ENCODE measurements at regions not wholly inside any gene's neighbourhood (a gene's known extent, or its start where the extent isn't known, plus 50 kb on each side); places are given as distances from the start of the nearest gene placed in this dataset.

GRCh38 chr1:187621951-187622350 lies 793.2 kb downstream of the PLA2G4A start:
- no peak for DNase-seq
- peaks cover 4% of the 10 kb centered on the region for H3K9me3 Mint-ChIP-seq
- H3K27ac Mint-ChIP-seq, result no peak overlapping the region
- no peak overlapping the region for H3K4me3 Mint-ChIP-seq
- no peaks in the 10 kb centered on the region for H3K27me3 Mint-ChIP-seq
- intact Hi-C loops (cut with micrococcal nuclease), result no loop called here
- no peaks in the 10 kb centered on the region for H3K4me1 Mint-ChIP-seq
- H3K36me3 Mint-ChIP-seq (ENCODE audit: low read depth), result no peaks in the 10 kb centered on the region

GRCh38 chr1:187622545-187622944 lies 793.8 kb downstream of the PLA2G4A start:
- peaks cover 4% of the 10 kb centered on the region for H3K9me3 Mint-ChIP-seq
- no peaks in the 10 kb centered on the region for H3K36me3 Mint-ChIP-seq (ENCODE audit: low read depth)
- H3K27me3 Mint-ChIP-seq, result no peaks in the 10 kb centered on the region
- no peak overlapping the region for H3K4me3 Mint-ChIP-seq
- no peaks in the 10 kb centered on the region for H3K4me1 Mint-ChIP-seq
- intact Hi-C loops (cut with micrococcal nuclease), result no loop called here
- no peak overlapping the region for H3K27ac Mint-ChIP-seq
- DNase-seq, result no peak

- no peak overlapping the region for H3K27ac Mint-ChIP-seq
- H3K4me3 Mint-ChIP-seq, result no peak overlapping the region
- H3K27me3 Mint-ChIP-seq, result no peaks in the 10 kb centered on the region
- H3K4me1 Mint-ChIP-seq, result no peaks in the 10 kb centered on the region
- no peaks in the 10 kb centered on the region for H3K9me3 Mint-ChIP-seq
- H3K36me3 Mint-ChIP-seq (ENCODE audit: low read depth), result no peaks in the 10 kb centered on the region
- DNase-seq, result no peak
- intact Hi-C loops (cut with micrococcal nuclease), result no loop called here
These were observed 796.2 kb downstream of the PLA2G4A start for GRCh38 chr1:187624812-187625545.

GRCh38 chr1:187626056-187626455 lies 797.3 kb downstream of the PLA2G4A start:
- Mint-ChIP-seq H3K4me3 (no peak overlapping the region), H3K9me3 (peaks cover 4% of the 10 kb centered on the region), H3K36me3 (ENCODE audit: low read depth) (no peaks in the 10 kb centered on the region), H3K4me1 (no peaks in the 10 kb centered on the region), H3K27ac (no peak overlapping the region), H3K27me3 (no peaks in the 10 kb centered on the region)
- intact Hi-C loops (cut with micrococcal nuclease), result no loop called here
- no peak for DNase-seq

- H3K4me3 Mint-ChIP-seq, result no peak overlapping the region
- no peaks in the 10 kb centered on the region for H3K4me1 Mint-ChIP-seq
- peaks cover 4% of the 10 kb centered on the region for H3K9me3 Mint-ChIP-seq
- H3K27me3 Mint-ChIP-seq, result no peaks in the 10 kb centered on the region
- intact Hi-C loops (cut with micrococcal nuclease), result no loop called here
- DNase-seq, result no peak
- no peak overlapping the region for H3K27ac Mint-ChIP-seq
- H3K36me3 Mint-ChIP-seq (ENCODE audit: low read depth), result no peaks in the 10 kb centered on the region
These were observed 798.8 kb downstream of the PLA2G4A start for GRCh38 chr1:187627516-187627915.

GRCh38 chr1:187629075-187629474 lies 800.3 kb downstream of the PLA2G4A start:
- peaks cover 4% of the 10 kb centered on the region for H3K9me3 Mint-ChIP-seq
- H3K4me3 Mint-ChIP-seq, result no peak overlapping the region
- DNase-seq, result no peak
- H3K27me3 Mint-ChIP-seq, result no peaks in the 10 kb centered on the region
- no peaks in the 10 kb centered on the region for H3K36me3 Mint-ChIP-seq (ENCODE audit: low read depth)
- H3K27ac Mint-ChIP-seq, result no peak overlapping the region
- intact Hi-C loops (cut with micrococcal nuclease), result no loop called here
- no peaks in the 10 kb centered on the region for H3K4me1 Mint-ChIP-seq

- H3K4me3 Mint-ChIP-seq, result no peak overlapping the region
- H3K27ac Mint-ChIP-seq, result no peak overlapping the region
- intact Hi-C loops (cut with micrococcal nuclease), result no loop called here
- no peaks in the 10 kb centered on the region for H3K27me3 Mint-ChIP-seq
- H3K36me3 Mint-ChIP-seq (ENCODE audit: low read depth), result no peaks in the 10 kb centered on the region
- no peaks in the 10 kb centered on the region for H3K4me1 Mint-ChIP-seq
- H3K9me3 Mint-ChIP-seq, result peaks cover 9% of the 10 kb centered on the region
- DNase-seq, result no peak
These were observed 802.1 kb downstream of the PLA2G4A start for GRCh38 chr1:187630653-187631380.

- no peak for DNase-seq
- no peaks in the 10 kb centered on the region for H3K27me3 Mint-ChIP-seq
- no peak overlapping the region for H3K27ac Mint-ChIP-seq
- H3K9me3 Mint-ChIP-seq, result peaks cover 9% of the 10 kb centered on the region
- intact Hi-C loops (cut with micrococcal nuclease), result no loop called here
- no peak overlapping the region for H3K4me3 Mint-ChIP-seq
- H3K4me1 Mint-ChIP-seq, result no peaks in the 10 kb centered on the region
- H3K36me3 Mint-ChIP-seq (ENCODE audit: low read depth), result no peaks in the 10 kb centered on the region
These were observed 802.6 kb downstream of the PLA2G4A start for GRCh38 chr1:187631381-187631675.

GRCh38 chr1:187631984-187632383 lies 803.2 kb downstream of the PLA2G4A start:
- Mint-ChIP-seq H3K4me3 (no peak overlapping the region), H3K4me1 (no peaks in the 10 kb centered on the region), H3K27me3 (no peaks in the 10 kb centered on the region)

GRCh38 chr1:187634940-187635339 lies 806.2 kb downstream of the PLA2G4A start:
- Mint-ChIP-seq H3K9me3 (peaks cover 9% of the 10 kb centered on the region), H3K36me3 (ENCODE audit: low read depth) (no peaks in the 10 kb centered on the region), H3K27me3 (no peaks in the 10 kb centered on the region), H3K27ac (no peak overlapping the region), H3K4me1 (no peaks in the 10 kb centered on the region), H3K4me3 (no peak overlapping the region)
- intact Hi-C loops (cut with micrococcal nuclease), result no loop called here
- no peak for DNase-seq

More at GRCh38 chr1:187631984-187632383, 803.2 kb downstream of the PLA2G4A start:
- Mint-ChIP-seq H3K27ac (no peak overlapping the region), H3K36me3 (ENCODE audit: low read depth) (no peaks in the 10 kb centered on the region), H3K9me3 (peaks cover 9% of the 10 kb centered on the region)
- DNase-seq, result no peak
- intact Hi-C loops (cut with micrococcal nuclease), result no loop called here

- H3K36me3 Mint-ChIP-seq (ENCODE audit: low read depth), result no peaks in the 10 kb centered on the region
- no peaks in the 10 kb centered on the region for H3K4me1 Mint-ChIP-seq
- H3K4me3 Mint-ChIP-seq, result no peak overlapping the region
- no peak for DNase-seq
- no peak overlapping the region for H3K27ac Mint-ChIP-seq
- H3K27me3 Mint-ChIP-seq, result no peaks in the 10 kb centered on the region
- peaks cover 5% of the 10 kb centered on the region for H3K9me3 Mint-ChIP-seq
- intact Hi-C loops (cut with micrococcal nuclease), result no loop called here
These were observed 810.1 kb downstream of the PLA2G4A start for GRCh38 chr1:187638733-187639434.

- H3K27ac Mint-ChIP-seq, result no peak overlapping the region
- no peaks in the 10 kb centered on the region for H3K4me1 Mint-ChIP-seq
- no peak overlapping the region for H3K4me3 Mint-ChIP-seq
- no peaks in the 10 kb centered on the region for H3K9me3 Mint-ChIP-seq
- no peak for DNase-seq
- no peaks in the 10 kb centered on the region for H3K36me3 Mint-ChIP-seq (ENCODE audit: low read depth)
- intact Hi-C loops (cut with micrococcal nuclease), result no loop called here
- H3K27me3 Mint-ChIP-seq, result no peaks in the 10 kb centered on the region
These were observed 812.3 kb downstream of the PLA2G4A start for GRCh38 chr1:187641015-187641414.

- no peak for DNase-seq
- Mint-ChIP-seq H3K27ac (no peak overlapping the region), H3K27me3 (no peaks in the 10 kb centered on the region), H3K4me1 (no peaks in the 10 kb centered on the region), H3K36me3 (ENCODE audit: low read depth) (no peaks in the 10 kb centered on the region), H3K9me3 (no peaks in the 10 kb centered on the region), H3K4me3 (no peak overlapping the region)
- intact Hi-C loops (cut with micrococcal nuclease), result no loop called here
These were observed 812.7 kb downstream of the PLA2G4A start for GRCh38 chr1:187641463-187641862.

GRCh38 chr1:187641907-187642306 lies 813.2 kb downstream of the PLA2G4A start:
- no peaks in the 10 kb centered on the region for H3K9me3 Mint-ChIP-seq
- no peaks in the 10 kb centered on the region for H3K27me3 Mint-ChIP-seq
- no peak for DNase-seq
- H3K4me3 Mint-ChIP-seq, result no peak overlapping the region
- H3K36me3 Mint-ChIP-seq (ENCODE audit: low read depth), result no peaks in the 10 kb centered on the region
- intact Hi-C loops (cut with micrococcal nuclease), result no loop called here
- H3K27ac Mint-ChIP-seq, result no peak overlapping the region
- H3K4me1 Mint-ChIP-seq, result no peaks in the 10 kb centered on the region
